ENCODE measurements at regions not wholly inside any gene's neighbourhood (a gene's known extent, or its start where the extent isn't known, plus 50 kb on each side); places are given as distances from the start of the nearest gene placed in this dataset.
A peak's percentile ranks its signal among the peaks of the same experiment; 100 is the strongest.

DNA sequence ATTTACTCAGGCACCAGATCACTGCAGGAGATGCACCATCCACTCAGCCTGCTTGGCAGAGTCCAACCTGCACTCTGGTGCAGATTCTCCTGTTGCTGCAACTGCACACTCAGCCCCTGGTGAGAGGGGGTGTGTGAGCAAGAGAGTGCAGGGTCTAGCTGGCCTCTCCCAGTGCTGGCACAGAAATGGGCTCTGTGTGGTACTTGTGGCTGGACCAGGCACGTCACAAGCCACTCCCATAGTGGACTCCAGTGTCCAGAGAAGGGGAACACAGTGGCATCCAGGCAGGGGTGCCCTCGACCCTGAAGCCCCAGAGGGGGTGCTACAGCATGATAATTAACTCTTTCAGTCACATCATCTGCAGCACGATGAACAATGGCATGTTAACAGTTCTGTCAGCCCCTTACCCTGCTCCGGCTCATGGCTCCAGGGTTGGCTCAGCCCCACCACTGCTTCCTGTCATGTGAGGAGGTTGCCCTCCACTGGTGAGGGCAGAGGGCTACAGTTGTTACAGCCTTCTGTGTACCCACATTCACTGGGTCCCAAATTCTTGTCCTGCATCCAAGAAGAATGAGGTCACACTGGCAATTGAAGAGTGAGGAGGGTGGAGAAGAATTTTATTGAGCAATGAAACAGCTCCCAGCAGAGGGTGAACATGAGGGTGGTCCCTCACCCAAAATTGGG lies 135.7 kb downstream of the EVA1A start:
- TF ChIP-seq, protein P1, sequence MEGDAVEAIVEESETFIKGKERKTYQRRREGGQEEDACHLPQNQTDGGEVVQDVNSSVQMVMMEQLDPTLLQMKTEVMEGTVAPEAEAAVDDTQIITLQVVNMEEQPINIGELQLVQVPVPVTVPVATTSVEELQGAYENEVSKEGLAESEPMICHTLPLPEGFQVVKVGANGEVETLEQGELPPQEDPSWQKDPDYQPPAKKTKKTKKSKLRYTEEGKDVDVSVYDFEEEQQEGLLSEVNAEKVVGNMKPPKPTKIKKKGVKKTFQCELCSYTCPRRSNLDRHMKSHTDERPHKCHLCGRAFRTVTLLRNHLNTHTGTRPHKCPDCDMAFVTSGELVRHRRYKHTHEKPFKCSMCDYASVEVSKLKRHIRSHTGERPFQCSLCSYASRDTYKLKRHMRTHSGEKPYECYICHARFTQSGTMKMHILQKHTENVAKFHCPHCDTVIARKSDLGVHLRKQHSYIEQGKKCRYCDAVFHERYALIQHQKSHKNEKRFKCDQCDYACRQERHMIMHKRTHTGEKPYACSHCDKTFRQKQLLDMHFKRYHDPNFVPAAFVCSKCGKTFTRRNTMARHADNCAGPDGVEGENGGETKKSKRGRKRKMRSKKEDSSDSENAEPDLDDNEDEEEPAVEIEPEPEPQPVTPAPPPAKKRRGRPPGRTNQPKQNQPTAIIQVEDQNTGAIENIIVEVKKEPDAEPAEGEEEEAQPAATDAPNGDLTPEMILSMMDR (conservative IDR thresholded peaks at IDR 0.05; ENCODE audit: low read depth, low read length) = peak; percentile 38; the same call in 1 of the 2 replicates
- no peak for TF ChIP-seq EZH2 (IDR thresholded peaks at IDR 0.05; ENCODE audit: low read length, unreplicated experiment)
